ENCODE measurements at regions not wholly inside any gene's neighbourhood (a gene's known extent, or its start where the extent isn't known, plus 50 kb on each side); places are given as distances from the start of the nearest gene placed in this dataset.

DNA sequence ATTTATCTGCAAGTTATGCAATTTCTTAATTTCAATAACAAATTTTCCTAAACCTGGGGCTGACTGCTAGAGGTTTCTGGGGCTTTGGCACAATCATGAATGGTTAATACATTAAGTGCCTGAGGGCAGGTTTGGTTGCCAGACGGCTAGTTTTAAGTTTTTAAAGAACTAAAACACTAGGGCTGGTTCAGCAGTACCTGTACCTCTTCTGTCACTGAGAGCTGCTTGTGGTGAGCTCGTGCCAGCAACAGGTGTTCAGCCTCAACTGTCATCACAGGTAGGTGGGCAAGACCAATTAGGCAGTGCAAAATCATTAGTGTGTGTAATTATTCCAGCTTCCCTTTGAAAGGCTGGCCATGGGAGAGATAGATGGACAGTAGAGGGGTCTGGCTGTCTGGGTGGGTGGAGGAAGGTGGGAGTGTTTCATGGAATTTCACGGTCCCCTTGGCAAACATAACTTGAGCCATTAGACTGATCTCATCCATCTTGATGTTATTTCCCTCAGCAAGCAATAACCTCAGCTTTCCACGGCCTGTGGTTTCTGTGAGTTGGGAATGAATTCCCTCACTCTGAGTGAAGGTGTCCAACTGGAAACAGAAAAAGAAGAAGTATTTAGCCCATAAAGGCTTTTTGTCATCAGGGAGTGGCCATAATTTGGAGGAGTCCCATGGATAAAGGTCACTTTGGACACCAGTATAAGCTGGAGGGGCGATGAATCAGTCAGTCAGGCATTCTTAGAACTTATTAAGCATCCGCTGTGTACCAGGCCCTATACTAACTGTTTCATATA is 114.8 kb downstream of the SNX19 start:
- no peak for DNase-seq (ENCODE audit: low spot score)

- DNase-seq (ENCODE audit: low spot score) = no peak
Observed at GRCh38 chr11:130802567-130802966, 113.7 kb downstream of the SNX19 start.

GRCh38 chr11:130804306-130805076 is 111.8 kb downstream of the SNX19 start:
- no peak for DNase-seq (ENCODE audit: low spot score)

DNA sequence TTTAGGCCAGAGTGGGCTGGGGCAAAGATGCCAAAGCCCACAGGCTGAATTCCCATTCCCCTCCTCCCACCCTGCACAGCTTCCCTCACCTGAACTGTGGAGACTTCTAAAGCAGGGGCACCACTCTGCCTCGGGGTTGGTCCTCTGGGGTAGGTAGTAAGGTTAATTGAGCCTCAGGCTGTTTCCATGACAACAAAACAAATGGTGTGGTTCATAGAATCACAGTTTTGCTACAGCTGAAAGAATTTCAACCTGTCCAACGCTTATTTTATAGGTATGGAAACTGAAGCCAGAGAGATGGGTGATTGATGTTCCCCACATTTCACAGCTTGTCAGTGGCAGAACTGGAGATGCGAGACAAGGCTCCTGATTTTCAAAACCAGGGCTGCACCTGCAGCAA is 109.5 kb downstream of the SNX19 start:
- no peak for DNase-seq (ENCODE audit: low spot score)

DNA sequence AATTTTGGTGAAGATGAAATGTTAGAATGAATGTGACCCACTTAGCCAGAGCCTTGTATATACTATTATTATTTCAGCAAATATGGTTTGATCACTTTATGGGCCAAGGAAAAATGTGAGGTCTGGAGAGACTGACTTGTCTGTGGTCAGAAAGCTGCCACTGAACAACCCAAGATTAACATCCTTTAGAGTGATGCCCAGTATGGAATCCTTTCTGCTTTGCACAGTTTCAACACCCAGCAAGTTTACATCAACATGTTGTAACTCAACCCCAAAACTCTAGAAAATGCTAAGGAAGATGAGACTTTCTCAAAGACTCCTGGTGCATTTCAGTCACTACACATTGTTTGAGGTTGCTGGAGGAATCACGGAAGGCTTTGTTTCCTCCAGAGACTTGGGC is 107.7 kb downstream of the SNX19 start:
- no peak for DNase-seq (ENCODE audit: low spot score)

GRCh38 chr11:130813196-130813595 is 103.1 kb downstream of the SNX19 start:
- no peak for DNase-seq (ENCODE audit: low spot score)

GRCh38 chr11:130813638-130814037 is 102.6 kb downstream of the SNX19 start:
- DNase-seq (ENCODE audit: low spot score) = no peak

- DNase-seq (ENCODE audit: low spot score) = no peak
Observed at GRCh38 chr11:130814440-130815096, 101.7 kb downstream of the SNX19 start.

- DNase-seq (ENCODE audit: low spot score) = no peak
Observed at GRCh38 chr11:130815097-130815802, 101.0 kb downstream of the SNX19 start.

DNA sequence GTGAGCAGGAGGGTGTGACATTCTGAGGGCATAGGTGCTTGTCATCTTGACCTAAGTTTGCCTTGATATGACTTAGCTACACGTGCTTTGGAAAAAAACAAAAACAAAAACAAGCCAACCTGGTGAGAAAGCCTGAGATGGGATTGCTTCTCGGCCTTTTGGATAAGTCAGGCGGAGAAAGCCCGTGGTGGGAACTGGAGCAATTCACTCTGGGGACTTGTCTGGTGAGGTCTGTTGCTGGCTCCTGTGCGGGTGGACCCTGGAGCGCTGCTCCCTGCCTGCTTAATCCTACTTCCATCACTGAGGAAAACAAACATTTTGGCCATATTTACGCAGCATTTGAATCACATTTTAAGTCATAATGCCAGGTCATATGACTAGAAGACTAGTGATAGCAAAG is 100.3 kb downstream of the SNX19 start:
- DNase-seq (ENCODE audit: low spot score) = no peak

DNA sequence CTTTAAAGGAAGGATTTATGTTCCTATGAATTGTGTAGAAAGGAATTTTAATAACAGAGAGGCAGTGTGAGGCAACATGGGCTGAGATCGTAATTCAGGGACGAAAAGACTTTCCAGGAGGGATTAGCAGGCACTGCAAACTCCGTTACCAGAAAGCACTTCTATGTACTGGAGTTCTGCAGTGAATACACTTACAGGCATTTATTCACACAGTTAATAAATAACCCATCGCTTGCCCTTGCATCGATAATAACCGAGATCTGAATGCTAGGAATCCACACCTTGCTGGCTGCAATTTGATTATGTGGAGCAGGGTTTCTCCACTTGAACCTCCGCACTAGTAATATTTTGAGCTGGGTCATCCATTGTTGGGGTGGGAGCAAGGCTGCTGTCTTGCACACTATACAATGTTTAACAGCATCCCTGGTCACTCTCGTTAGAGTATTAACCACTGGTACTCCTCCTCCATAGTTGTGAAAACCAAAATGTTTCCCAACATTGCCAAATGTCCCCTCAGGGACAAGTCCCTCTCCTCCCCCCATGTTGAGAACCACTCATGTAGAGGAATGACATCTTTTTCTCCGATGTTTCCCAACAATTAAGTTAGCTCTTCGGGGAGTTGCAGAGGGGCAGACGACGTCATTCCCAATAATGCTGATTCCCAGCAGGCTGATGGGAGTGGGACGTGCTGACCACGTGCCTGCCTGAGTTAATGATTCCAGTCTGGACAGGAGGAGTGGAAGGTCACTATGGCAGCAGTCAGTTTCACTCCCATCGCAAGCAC is 99.5 kb downstream of the SNX19 start:
- DNase-seq (ENCODE audit: low spot score) = no peak

- no peak for DNase-seq (ENCODE audit: low spot score)
Observed at GRCh38 chr11:130817330-130817944, 98.8 kb downstream of the SNX19 start.

DNA sequence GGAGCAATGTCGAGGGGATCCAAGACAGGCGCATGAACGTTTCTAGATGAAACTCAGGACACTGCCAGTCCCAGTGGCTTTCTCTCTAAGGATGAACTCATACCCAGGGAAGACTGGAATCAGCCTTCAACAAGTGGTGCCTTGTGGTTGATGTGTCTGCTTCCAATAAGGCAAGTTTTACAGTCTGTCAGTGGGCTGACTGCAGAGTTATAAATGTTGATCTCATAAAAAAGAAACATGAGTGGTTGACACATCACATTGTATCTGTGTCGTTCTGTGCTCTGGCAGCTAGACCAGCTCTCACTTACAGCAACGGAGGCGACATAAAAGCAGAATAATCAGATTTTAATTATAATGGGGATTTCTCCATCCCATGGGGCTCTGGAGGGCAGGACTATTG is 96.7 kb downstream of the SNX19 start:
- no peak for DNase-seq (ENCODE audit: low spot score)

Small RNA genes lying in the stretch of these regions (small RNA-seq; reads per million reads assigned to genes)
- gene AP004371.1 (0 reads per million in 2 experiments), gene MIR8052 (0 reads per million in 2 experiments)
